ENCODE measurements at regions not wholly inside any gene's neighbourhood (a gene's known extent, or its start where the extent isn't known, plus 50 kb on each side); places are given as distances from the start of the nearest gene placed in this dataset.

- TF ChIP-seq EP300 (IDR thresholded peaks at IDR 0.05), result no peak
- TF ChIP-seq POLR2A (IDR thresholded peaks at IDR 0.05; ENCODE audit: low read length), result no peak
- TF ChIP-seq EHMT2 (IDR thresholded peaks at IDR 0.05; ENCODE audit: low read depth), result no peak
- no peak for TF ChIP-seq CHD4 (IDR thresholded peaks at IDR 0.05; ENCODE audit: borderline replicate concordance)
Observed at GRCh38 chr6:156336089-156336488, 441.1 kb upstream of the ARID1B start.

Data from A549 (cell line).